ENCODE measurements at regions not wholly inside any gene's neighbourhood (a gene's known extent, or its start where the extent isn't known, plus 50 kb on each side); places are given as distances from the start of the nearest gene placed in this dataset.
"Not testable (repeated sequence)": the region's sequence is repeated elsewhere in the genome, so short reads cannot be mapped to it uniquely, and the experiment has no call there.

- DNase-seq = no peak
Measured at GRCh38 chr5:101917166-101917565, 378.9 kb downstream of the SLCO4C1 start.

- no peak for DNase-seq
Measured at GRCh38 chr5:101915554-101915953, 380.5 kb downstream of the SLCO4C1 start.

GRCh38 chr5:101904736-101905135 is 391.3 kb downstream of the SLCO4C1 start:
- DNase-seq = no peak

- peak; percentile 39 for DNase-seq
Measured at GRCh38 chr5:101897914-101898313, 398.2 kb downstream of the SLCO4C1 start.

GRCh38 chr5:101894985-101895384 is 401.1 kb downstream of the SLCO4C1 start:
- DNase-seq = no peak

- no peak for DNase-seq
Measured at GRCh38 chr5:101878190-101878589, 417.9 kb downstream of the SLCO4C1 start.

GRCh38 chr5:101877451-101877850 is 418.6 kb downstream of the SLCO4C1 start:
- DNase-seq = no peak

- no peak for DNase-seq
Measured at GRCh38 chr5:101866473-101866872, 429.6 kb downstream of the SLCO4C1 start.

- DNase-seq = no peak
Measured at GRCh38 chr5:101860563-101860962, 435.5 kb downstream of the SLCO4C1 start.

- no peak for DNase-seq
Measured at GRCh38 chr5:101860145-101860544, 435.9 kb downstream of the SLCO4C1 start.

GRCh38 chr5:101846496-101846895 is 449.6 kb downstream of the SLCO4C1 start:
- DNase-seq = no peak

- DNase-seq = no peak
Measured at GRCh38 chr5:101843055-101843454, 453.0 kb downstream of the SLCO4C1 start.

- no peak for DNase-seq
Measured at GRCh38 chr5:101838435-101838834, 457.6 kb downstream of the SLCO4C1 start.

GRCh38 chr5:101829255-101829654 is 466.8 kb downstream of the SLCO4C1 start:
- no peak for DNase-seq

- DNase-seq = no peak
Measured at GRCh38 chr5:101811466-101811865, 484.6 kb downstream of the SLCO4C1 start.

- DNase-seq = no peak
Measured at GRCh38 chr5:101806410-101806809, 489.7 kb downstream of the SLCO4C1 start.

- DNase-seq = no peak
Measured at GRCh38 chr5:101796427-101796826, 499.7 kb downstream of the SLCO4C1 start.

- no peak for DNase-seq
Measured at GRCh38 chr5:101788797-101789196, 507.3 kb downstream of the SLCO4C1 start.

- DNase-seq = no peak
Measured at GRCh38 chr5:101785090-101785489, 511.0 kb downstream of the SLCO4C1 start.

GRCh38 chr5:101783241-101784013 is 512.7 kb downstream of the SLCO4C1 start:
- no peak for DNase-seq

GRCh38 chr5:101782352-101783103 is 513.6 kb downstream of the SLCO4C1 start:
- DNase-seq = no peak

- no peak for DNase-seq
Measured at GRCh38 chr5:101751105-101751504, 545.0 kb downstream of the SLCO4C1 start.

- not testable (repeated sequence) for DNase-seq
Measured at GRCh38 chr5:101743000-101743399, 553.1 kb downstream of the SLCO4C1 start.

- DNase-seq = no peak
Measured at GRCh38 chr5:101728933-101729332, 567.2 kb downstream of the SLCO4C1 start.
